Adipocyte (in vitro differentiated cells): ENCODE measurements at regions not wholly inside any gene's neighbourhood (a gene's known extent, or its start where the extent isn't known, plus 50 kb on each side); places are given as distances from the start of the nearest gene placed in this dataset.
"Not testable (repeated sequence)": the region's sequence is repeated elsewhere in the genome, so short reads cannot be mapped to it uniquely, and the experiment has no call there.

Experiments used
- DNase-seq: peaks from one replicate; pipeline ENCODE4 v3.0.0-alpha.2; 2015; ENCODE audit warnings: low read depth
- H3K27me3 ChIP-seq: replicated peaks from 2 replicates; pipeline ENCODE4 v1.7.0; 2013; ENCODE audit warnings: mild to moderate bottlenecking, low read length, moderate library complexity; ENCODE audit not compliant: control insufficient read depth, insufficient read depth
- H3K36me3 ChIP-seq: 2 replicates; pipeline ENCODE4 v1.7.0; 2013; ENCODE audit warnings: low read length, mild to moderate bottlenecking, moderate library complexity; ENCODE audit not compliant: control insufficient read depth, insufficient read depth, severe bottlenecking
- H3K4me1 ChIP-seq: 2 replicates; pipeline ENCODE4 v1.7.0; 2013; ENCODE audit warnings: mild to moderate bottlenecking, low read length, moderate library complexity; ENCODE audit not compliant: control insufficient read depth, insufficient read depth
- H3K4me3 ChIP-seq: 2 replicates; pipeline ENCODE4 v1.7.0; 2013; ENCODE audit warnings: mild to moderate bottlenecking, low read length, moderate library complexity
- H3K9ac ChIP-seq: 2 replicates; pipeline ENCODE4 v1.7.0; 2013; ENCODE audit warnings: mild to moderate bottlenecking, low read length, moderate library complexity
- H3K9me3 ChIP-seq: 2 replicates; pipeline ENCODE4 v1.7.0; 2013; ENCODE audit warnings: mild to moderate bottlenecking, low read length, moderate library complexity; ENCODE audit not compliant: control insufficient read depth

DNA sequence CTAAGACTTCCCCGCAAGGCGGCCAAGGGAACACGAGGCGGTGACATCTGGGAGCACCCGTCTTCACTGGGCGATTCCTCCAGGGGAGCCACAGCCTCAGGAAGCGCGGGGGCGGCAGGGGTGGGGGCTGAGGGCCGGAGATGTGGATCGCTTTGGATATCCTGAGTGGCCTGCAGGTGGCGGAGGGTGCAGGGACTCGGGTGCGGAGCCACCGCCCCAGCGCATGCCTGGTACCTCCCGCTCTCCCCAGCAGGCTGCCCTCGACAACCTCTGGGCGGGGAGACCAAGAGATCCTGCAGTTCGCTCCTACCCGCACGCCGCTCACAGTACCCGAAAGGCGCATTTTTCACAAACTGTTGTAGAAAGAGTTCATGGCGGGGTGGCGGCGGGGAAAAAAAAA lies 201.4 kb upstream of the PRKX start:
- DNase-seq, H3K9ac ChIP-seq, H3K9me3 ChIP-seq, H3K4me1 ChIP-seq, H3K4me3 ChIP-seq, H3K27me3 ChIP-seq, H3K36me3 ChIP-seq: not testable (repeated sequence)

DNA sequence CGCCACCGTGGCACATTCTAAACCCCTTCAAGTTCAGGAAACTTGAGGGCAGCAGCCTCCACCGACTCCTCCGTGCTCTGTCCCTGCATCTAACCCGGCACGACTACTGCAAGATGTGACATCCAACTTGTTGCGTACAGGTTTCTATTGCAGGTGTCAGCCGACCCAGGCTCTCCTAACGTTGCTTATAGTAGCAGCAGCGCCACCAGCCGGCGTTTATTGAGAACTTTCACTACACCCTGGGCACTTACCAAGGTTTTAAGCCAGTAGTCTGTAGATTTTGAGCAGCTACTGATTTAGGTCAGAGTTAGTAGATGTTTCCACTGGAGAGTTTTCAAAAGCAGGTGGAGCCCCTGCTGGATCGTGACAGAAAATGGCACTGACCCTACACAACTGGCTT lies 200.6 kb upstream of the PRKX start:
- not testable (repeated sequence) for H3K36me3 ChIP-seq, H3K9ac ChIP-seq, H3K4me3 ChIP-seq, H3K9me3 ChIP-seq, H3K27me3 ChIP-seq, DNase-seq, H3K4me1 ChIP-seq

GRCh38 chrX:3911012-3911411 lies 197.6 kb upstream of the PRKX start:
- H3K9me3 ChIP-seq, H3K9ac ChIP-seq, DNase-seq, H3K36me3 ChIP-seq, H3K4me3 ChIP-seq, H3K27me3 ChIP-seq, H3K4me1 ChIP-seq: not testable (repeated sequence)

- not testable (repeated sequence) for H3K9ac ChIP-seq, DNase-seq, H3K4me1 ChIP-seq, H3K27me3 ChIP-seq, H3K4me3 ChIP-seq, H3K36me3 ChIP-seq, H3K9me3 ChIP-seq
These were observed 197.2 kb upstream of the PRKX start for GRCh38 chrX:3910611-3911010.

DNA sequence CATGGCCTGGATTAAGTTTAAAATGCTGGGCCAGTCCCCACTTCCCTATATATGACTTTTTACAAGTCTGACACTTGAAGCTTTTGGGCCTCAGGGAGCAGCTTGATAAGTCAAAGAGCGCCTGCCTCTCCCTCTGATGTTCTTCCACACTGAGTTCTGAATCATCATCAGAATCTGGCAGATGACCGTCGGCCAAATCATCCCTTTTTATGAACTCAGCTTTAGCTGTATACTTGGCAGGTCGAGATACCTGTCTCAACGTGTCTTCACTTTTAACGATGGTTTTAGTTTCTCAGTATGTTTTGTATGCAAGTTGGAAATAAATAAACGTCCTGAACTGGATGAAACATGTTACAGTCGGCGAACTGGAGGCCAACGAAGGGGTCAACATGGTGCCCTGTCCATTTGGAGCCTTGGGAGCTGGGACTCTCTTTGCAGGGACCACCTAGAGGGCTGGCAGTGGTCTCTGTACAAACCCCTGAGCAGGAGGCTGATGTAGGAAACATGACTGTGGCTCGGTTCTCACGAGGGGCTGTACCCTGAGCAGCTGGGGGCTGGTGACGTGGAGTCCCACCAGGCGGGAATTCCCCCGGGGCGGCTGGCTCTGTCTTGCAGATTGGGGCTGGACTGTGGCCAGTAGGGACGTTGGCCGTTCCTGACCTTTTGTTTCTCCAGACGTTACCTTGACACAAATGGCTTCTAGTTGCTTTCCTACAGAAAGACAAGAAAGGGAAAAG lies 192.2 kb upstream of the PRKX start:
- not testable (repeated sequence) for H3K27me3 ChIP-seq, H3K4me1 ChIP-seq, H3K4me3 ChIP-seq, H3K36me3 ChIP-seq, H3K9me3 ChIP-seq, H3K9ac ChIP-seq, DNase-seq

DNA sequence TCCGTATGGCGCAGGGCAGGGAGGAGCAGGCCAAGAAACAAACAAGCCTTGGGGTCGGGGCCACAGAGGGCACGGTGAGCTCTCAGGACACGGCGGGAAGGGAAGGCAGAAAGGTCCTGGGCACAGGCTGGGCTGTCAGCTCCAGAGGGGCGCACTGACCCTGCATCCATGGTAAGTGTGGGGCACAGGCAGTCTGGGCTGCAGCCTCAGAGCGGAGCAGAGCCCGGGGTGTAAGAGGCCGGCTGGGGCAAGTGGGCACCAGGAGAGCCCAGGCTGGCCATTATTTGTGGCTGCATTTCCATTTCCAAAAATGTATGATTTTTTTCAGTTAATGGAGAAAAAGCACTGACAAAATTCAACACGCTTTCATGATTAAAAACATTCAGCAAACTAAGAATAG lies 188.8 kb upstream of the PRKX start:
- H3K36me3 ChIP-seq, H3K4me3 ChIP-seq, H3K4me1 ChIP-seq, H3K27me3 ChIP-seq, H3K9me3 ChIP-seq, H3K9ac ChIP-seq, DNase-seq: not testable (repeated sequence)

DNA sequence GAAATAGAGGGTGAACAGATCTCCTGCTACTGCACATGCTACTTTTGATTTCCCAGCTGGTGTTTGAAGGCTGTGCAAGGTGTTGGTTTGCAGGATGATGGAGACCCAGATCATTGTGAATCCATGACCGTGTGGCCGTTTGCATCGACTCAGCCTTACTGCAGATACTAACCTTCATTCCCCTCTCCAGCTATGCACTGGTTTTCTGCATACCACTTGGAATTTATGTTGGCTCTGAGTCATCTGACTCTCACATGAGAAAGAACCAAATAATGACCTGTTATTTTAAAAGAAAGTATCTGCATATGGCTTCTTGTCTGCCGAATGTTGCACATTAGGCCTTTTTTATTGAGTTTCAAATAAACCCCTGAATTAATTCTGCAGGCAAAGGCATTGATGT lies 183.3 kb upstream of the PRKX start:
- not testable (repeated sequence) for H3K9ac ChIP-seq, H3K36me3 ChIP-seq, H3K27me3 ChIP-seq, H3K9me3 ChIP-seq, H3K4me1 ChIP-seq, DNase-seq, H3K4me3 ChIP-seq

- H3K4me1 ChIP-seq, DNase-seq, H3K9ac ChIP-seq, H3K9me3 ChIP-seq, H3K27me3 ChIP-seq, H3K4me3 ChIP-seq, H3K36me3 ChIP-seq: not testable (repeated sequence)
These were observed 169.1 kb upstream of the PRKX start for GRCh38 chrX:3882553-3882920.

DNA sequence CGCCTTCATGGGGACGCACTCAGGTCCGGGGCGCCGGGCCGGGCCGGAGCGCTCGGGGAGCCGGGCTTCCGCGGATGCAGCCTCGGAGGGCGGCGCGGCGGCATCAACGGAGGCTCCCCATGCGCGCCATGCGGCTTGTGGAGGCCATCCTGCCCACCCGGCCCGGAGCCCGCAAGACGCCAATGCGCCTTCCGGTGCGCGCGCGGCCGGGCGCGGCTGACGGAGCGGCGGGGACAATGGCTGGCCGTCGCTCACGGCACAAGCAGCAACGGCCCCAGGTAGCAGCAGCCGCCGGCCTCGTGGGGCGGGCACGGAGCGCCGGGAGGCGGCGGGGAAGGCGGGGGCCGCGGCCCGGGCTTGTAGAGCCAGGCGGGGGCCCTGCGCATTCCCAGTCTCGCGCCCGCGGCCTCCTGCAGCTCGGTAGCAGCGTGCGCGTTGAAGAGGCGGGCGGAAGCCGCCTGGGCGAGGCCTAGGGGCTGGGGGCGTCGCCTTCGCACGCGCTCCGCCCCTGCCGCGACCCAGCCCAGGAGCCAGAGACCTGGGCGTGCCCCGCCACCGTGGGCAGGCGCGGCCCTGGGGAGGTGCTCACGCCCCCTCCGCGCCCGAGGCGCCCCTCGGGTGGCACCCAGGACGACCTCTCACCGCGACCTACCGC lies 168.6 kb upstream of the PRKX start:
- not testable (repeated sequence) for H3K36me3 ChIP-seq, DNase-seq, H3K9ac ChIP-seq, H3K27me3 ChIP-seq, H3K4me1 ChIP-seq, H3K9me3 ChIP-seq, H3K4me3 ChIP-seq

- H3K27me3 ChIP-seq, H3K4me1 ChIP-seq, H3K36me3 ChIP-seq, DNase-seq, H3K4me3 ChIP-seq, H3K9me3 ChIP-seq, H3K9ac ChIP-seq: not testable (repeated sequence)
These were observed 167.9 kb upstream of the PRKX start for GRCh38 chrX:3881255-3881895.

GRCh38 chrX:3876393-3876792 lies 162.9 kb upstream of the PRKX start:
- H3K36me3 ChIP-seq, DNase-seq, H3K4me1 ChIP-seq, H3K4me3 ChIP-seq, H3K9ac ChIP-seq, H3K27me3 ChIP-seq, H3K9me3 ChIP-seq: not testable (repeated sequence)
